Tibial artery (tissue), 4 donors: ENCODE measurements at regions not wholly inside any gene's neighbourhood (a gene's known extent, or its start where the extent isn't known, plus 50 kb on each side); places are given as distances from the start of the nearest gene placed in this dataset.

Source experiments
- DNase-seq, 2 donors: peaks; one replicate each; pipeline ENCODE4 v3.0.0-alpha.2; 2019
- H3K27ac ChIP-seq, 2 donors: fragments of 200-600 bp; sonication (generic) in 1 of 2; 1 replicate in 1 of 2; 2 replicates in 1 of 2; pipeline ENCODE4 v1.5.1; 2018 to 2019; ENCODE audit warnings: mild to moderate bottlenecking in 1 of 2
- H3K27me3 ChIP-seq, 2 donors: fragments of 200-600 bp; sonication (generic) in 1 of 2; one replicate each; pipeline versions ENCODE4 v1.5.1 to v1.6.0; 2016 to 2019
- H3K36me3 ChIP-seq, 3 donors: fragments of 200-600 bp; sonication (generic) in 2 of 3; one replicate each; pipeline ENCODE4 v1.5.1; 2016 to 2019; ENCODE audit warnings: mild to moderate bottlenecking in 2 of 3
- H3K4me1 ChIP-seq, 4 donors: fragments of 200-600 bp; sonication (generic) in 2 of 4; 1 replicate in 3 of 4; 2 replicates in 1 of 4; pipeline ENCODE4 v1.5.1; 2016 to 2019
- H3K4me3 ChIP-seq, 2 donors: fragments of 200-600 bp; sonication (generic) in 1 of 2; 1 replicate in 1 of 2; 2 replicates in 1 of 2; pipeline ENCODE4 v1.5.1; 2018 to 2019; ENCODE audit warnings: mild to moderate bottlenecking in 2 of 2
- H3K9me3 ChIP-seq, 3 donors: fragments of 200-600 bp; sonication (generic) in 1 of 3; one replicate each; pipeline ENCODE4 v1.5.1; 2016 to 2019
- intact Hi-C: fragments of 100-400 bp; cut with DNase I; formaldehyde crosslinking; loops from one replicate; pipeline ENCODE4 v1.15.0; 2023; ENCODE audit warnings: low total_unique reads
- TF ChIP-seq, protein P1 (sequence below), 2 experiments: fragments of 200-600 bp in 1 of 2; fragments of 450-650 bp in 1 of 2; IDR thresholded peaks; one replicate each; pipeline ENCODE4 v1.5.1; 2017 to 2019; ENCODE audit warnings: antibody characterized with exemption in 2 of 2, mild to moderate bottlenecking in 1 of 2, moderate library complexity in 1 of 2

DNA sequence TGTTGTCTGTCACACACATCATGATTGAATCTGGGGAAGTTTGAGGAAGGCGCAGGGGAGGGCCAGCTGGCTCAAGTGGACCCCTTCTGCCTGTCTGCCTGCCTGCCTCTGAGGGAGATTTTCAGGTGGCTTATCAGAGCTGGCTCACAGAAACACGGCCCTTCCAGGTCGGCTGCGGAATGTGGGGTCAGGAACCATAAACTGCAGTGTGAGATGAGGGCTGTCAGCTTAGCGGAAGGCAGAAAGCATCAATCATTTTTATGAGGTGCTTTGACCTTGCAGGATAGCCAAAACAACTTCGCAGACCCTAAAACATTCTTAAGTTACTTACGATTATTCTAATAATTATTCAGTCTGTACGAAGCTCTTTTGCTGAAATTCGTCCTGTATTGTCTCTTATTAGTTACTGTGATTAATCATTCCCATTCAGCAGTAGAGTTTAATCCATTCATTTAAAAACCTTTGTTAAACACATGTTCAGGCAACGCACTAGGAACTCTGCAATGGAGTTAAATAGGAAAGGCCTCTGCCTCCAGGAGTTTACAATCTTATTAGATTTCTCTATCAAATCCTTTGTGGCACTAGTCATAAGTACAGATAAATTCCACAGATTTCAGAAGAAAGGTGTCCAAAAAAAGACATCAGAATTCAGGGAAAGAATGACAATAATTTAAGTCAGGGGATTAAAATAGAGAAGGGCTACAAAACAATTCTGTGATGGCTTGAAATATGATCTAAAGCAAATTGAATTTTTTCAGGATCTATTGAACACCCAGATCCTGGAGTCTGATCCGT, 371.6 kb downstream of the HRH4 start:
- H3K27ac ChIP-seq = no peak overlapping the region
- TF ChIP-seq, protein P1, sequence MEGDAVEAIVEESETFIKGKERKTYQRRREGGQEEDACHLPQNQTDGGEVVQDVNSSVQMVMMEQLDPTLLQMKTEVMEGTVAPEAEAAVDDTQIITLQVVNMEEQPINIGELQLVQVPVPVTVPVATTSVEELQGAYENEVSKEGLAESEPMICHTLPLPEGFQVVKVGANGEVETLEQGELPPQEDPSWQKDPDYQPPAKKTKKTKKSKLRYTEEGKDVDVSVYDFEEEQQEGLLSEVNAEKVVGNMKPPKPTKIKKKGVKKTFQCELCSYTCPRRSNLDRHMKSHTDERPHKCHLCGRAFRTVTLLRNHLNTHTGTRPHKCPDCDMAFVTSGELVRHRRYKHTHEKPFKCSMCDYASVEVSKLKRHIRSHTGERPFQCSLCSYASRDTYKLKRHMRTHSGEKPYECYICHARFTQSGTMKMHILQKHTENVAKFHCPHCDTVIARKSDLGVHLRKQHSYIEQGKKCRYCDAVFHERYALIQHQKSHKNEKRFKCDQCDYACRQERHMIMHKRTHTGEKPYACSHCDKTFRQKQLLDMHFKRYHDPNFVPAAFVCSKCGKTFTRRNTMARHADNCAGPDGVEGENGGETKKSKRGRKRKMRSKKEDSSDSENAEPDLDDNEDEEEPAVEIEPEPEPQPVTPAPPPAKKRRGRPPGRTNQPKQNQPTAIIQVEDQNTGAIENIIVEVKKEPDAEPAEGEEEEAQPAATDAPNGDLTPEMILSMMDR (IDR thresholded peaks at IDR 0.05) = no peak
- no peaks in the 10 kb centered on the region for H3K36me3 ChIP-seq
- no peaks in the 10 kb centered on the region for H3K9me3 ChIP-seq
- H3K4me1 ChIP-seq = no peaks in the 10 kb centered on the region
- H3K27me3 ChIP-seq = no peaks in the 10 kb centered on the region
- no peak overlapping the region for H3K4me3 ChIP-seq
- DNase-seq = no peak
- intact Hi-C loops = no loop called here

DNA sequence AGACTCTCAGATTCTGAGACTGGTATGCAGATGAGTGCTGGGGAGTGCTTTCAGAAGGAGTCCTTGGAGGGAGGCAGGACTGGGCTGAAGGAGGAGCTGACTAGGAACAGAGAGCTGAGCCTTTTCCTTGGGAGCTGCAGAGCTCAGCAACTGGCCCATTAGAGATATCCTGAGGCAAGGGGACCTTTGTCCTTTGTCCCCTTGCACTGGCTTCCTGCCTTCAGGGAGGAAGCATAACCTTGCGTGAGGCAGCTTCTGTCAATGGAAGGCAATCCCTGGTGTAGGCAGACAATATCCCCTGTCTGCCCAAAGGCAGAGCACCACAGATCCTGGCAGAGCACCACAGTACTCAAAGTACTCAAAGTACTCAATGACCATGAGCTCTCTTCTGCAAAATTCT, 375.3 kb downstream of the HRH4 start:
- Histone ChIP-seq H3K9me3 (no peaks in the 10 kb centered on the region), H3K36me3 (no peaks in the 10 kb centered on the region), H3K4me1 (no peaks in the 10 kb centered on the region), H3K4me3 (no peak overlapping the region), H3K27ac (no peak overlapping the region), H3K27me3 (no peaks in the 10 kb centered on the region)
- intact Hi-C loops = no loop called here
- TF ChIP-seq, protein P1 (IDR thresholded peaks at IDR 0.05) = no peak
- no peak for DNase-seq

DNA sequence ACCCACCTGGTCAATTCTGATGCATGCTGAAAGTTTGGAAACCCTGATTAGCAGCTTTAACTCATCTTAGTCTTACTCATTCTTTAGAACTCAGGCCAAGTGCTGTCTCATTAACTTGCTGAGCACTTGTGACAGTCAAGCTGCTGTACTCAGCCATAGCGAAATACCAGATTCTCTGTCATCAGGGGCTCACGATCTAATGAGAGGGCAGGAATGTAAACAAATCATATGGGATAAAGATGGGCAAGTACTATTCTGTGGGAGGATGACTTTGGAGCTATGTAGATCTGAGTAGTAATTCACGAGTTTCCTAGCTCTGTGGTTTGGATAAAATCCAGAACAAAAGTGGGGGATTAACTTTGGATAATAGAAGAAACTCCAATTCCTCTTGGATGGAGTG, 376.6 kb downstream of the HRH4 start:
- no peaks in the 10 kb centered on the region for H3K27me3 ChIP-seq
- no peaks in the 10 kb centered on the region for H3K9me3 ChIP-seq
- DNase-seq = no peak
- intact Hi-C loops = no loop called here
- H3K36me3 ChIP-seq = no peaks in the 10 kb centered on the region
- H3K4me1 ChIP-seq = no peaks in the 10 kb centered on the region
- TF ChIP-seq, protein P1 (IDR thresholded peaks at IDR 0.05) = no peak
- no peak overlapping the region for H3K27ac ChIP-seq
- H3K4me3 ChIP-seq = no peak overlapping the region

DNA sequence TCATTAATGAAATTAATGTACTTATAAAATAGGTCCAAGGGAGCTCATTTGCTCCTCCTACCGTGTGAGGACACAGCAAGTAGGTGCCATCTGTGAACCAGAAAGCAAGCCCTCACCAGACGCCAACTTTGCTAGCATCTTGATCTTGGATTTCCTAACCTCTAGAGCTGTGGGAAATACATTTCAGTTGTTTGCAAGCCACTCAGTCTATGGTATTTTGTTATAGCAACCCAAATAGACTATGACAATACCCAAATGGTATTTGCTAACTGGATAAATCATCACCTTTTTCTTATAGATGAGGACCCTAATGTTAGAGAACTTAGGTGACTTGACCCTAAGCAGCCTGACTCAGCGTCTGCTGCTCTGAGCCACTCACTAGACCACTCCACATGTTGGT, 379.6 kb downstream of the HRH4 start:
- TF ChIP-seq, protein P1 (IDR thresholded peaks at IDR 0.05) = no peak
- Histone ChIP-seq H3K4me3 (no peak overlapping the region), H3K4me1 (no peaks in the 10 kb centered on the region), H3K9me3 (no peaks in the 10 kb centered on the region), H3K27ac (no peak overlapping the region), H3K36me3 (no peaks in the 10 kb centered on the region), H3K27me3 (no peaks in the 10 kb centered on the region)
- DNase-seq = no peak
- intact Hi-C loops = no loop called here

DNA sequence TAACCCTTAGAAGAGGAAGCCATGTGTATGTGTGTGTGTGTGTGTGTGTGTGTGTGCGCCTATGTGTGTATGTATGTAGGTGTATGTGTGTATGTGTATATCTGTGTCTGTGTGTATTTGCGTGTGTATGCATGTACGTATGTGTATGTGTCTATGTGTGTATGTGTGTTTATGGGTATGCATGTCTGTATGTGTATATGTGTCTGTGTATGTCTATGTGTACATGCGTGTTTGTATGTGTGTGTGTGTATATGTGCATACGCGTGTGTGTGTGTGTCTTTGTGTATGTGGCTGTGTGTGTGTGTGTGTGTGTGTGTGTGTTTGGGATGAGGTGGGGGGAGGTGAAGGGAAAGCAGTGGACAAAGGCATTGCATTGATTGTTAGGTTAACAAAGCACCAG, 380.2 kb downstream of the HRH4 start:
- no peak overlapping the region for H3K27ac ChIP-seq

More for the DNA sequence above, 380.2 kb downstream of the HRH4 start:
- H3K36me3 ChIP-seq = no peaks in the 10 kb centered on the region
- H3K4me3 ChIP-seq = no peak overlapping the region
- no peaks in the 10 kb centered on the region for H3K9me3 ChIP-seq
- H3K4me1 ChIP-seq = no peaks in the 10 kb centered on the region
- DNase-seq = no peak
- intact Hi-C loops = no loop called here
- no peaks in the 10 kb centered on the region for H3K27me3 ChIP-seq
- TF ChIP-seq, protein P1 (IDR thresholded peaks at IDR 0.05) = no peak
